ENCODE measurements at regions not wholly inside any gene's neighbourhood (a gene's known extent, or its start where the extent isn't known, plus 50 kb on each side); places are given as distances from the start of the nearest gene placed in this dataset.
"Not testable (repeated sequence)": the region's sequence is repeated elsewhere in the genome, so short reads cannot be mapped to it uniquely, and the experiment has no call there.

DNA sequence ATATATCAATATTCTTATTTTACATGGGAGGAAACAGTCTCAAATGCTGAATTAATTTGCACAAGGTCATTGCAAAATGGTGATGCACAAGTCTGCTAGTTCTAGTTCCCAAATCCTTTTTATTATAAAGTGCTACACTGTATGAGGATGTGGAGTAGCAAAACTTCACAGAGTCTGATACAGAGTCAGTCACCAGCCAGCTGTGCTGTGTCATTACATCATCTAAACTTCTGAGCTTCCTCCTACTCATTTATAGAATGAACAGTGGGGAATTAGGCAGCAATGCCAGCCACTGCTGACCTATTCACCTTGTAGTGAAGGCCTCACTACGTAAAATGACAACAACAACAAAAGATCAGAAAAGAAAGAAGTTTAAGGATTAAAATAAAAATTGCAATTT is 357.8 kb downstream of the TMEM167A start:
- DNase-seq: no peak
- intact Hi-C loops (cut with DNase I; ENCODE audit: low total_unique reads): no loop called here
- WGBS, 5 donors: 50 to 66% (median 53%) methylated on average over 1 of the region's 1 CpG
- H3K4me3 ChIP-seq: no peak overlapping the region
- peaks cover 0 to 5% (median 0%) of the 10 kb centered on the region in 8 donors for H3K9me3 ChIP-seq
- TF ChIP-seq CTCF (IDR thresholded peaks at IDR 0.05 in 8 of 11, conservative IDR thresholded peaks at IDR 0.05 in 3 of 11) (no peak), POLR2AphosphoS5 (IDR thresholded peaks at IDR 0.05) (no peak), POLR2A (IDR thresholded peaks at IDR 0.05) (no peak)
- no peaks in the 10 kb centered on the region for H3K27me3 ChIP-seq (replicated peaks in 1 of 7)
- no peak overlapping the region for H3K27ac ChIP-seq
- no peaks in the 10 kb centered on the region for H3K36me3 ChIP-seq
- H3K4me1 ChIP-seq: no peaks in the 10 kb centered on the region

DNA sequence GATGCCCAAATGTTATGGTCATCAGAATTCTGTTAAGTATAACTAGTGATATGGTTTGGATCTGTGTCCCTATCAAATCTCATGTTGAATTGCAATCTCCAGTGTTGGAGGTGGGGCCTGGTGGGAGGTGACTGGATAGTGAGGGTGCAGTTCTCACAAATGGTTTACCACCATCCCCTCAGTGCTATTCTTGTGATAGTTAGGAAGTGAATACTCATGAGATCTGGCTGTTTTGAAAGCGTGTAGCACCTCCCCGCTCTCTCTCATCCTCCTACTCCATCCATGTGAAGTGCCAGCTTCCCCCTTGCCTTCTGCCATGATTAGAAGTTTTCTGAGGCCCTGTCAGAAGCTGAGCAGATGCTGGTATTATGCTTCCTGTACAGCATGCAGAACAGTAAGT is 359.5 kb downstream of the TMEM167A start:
- WGBS, 5 donors: 74 to 89% (median 81%) methylated on average over 2 of the region's 2 CpGs
- no peak for DNase-seq
- TF ChIP-seq POLR2A (IDR thresholded peaks at IDR 0.05) (no peak), CTCF (IDR thresholded peaks at IDR 0.05 in 8 of 11, conservative IDR thresholded peaks at IDR 0.05 in 3 of 11) (no peak)

GRCh38 chr5:82714732-82715131 is 362.5 kb downstream of the TMEM167A start:
- H3K4me1 ChIP-seq; H3K27me3 ChIP-seq (replicated peaks in 1 of 7); H3K36me3 ChIP-seq; DNase-seq; H3K27ac ChIP-seq; H3K4me3 ChIP-seq; intact Hi-C loops (cut with DNase I; ENCODE audit: low total_unique reads); H3K9me3 ChIP-seq: not testable (repeated sequence)
- WGBS, 5 donors: 88 to 100% (median 96%) methylated on average over 2 to 21 of the region's 21 CpGs

More for the DNA sequence above, 359.5 kb downstream of the TMEM167A start:
- Histone ChIP-seq H3K27me3 (replicated peaks in 1 of 7) (no peaks in the 10 kb centered on the region), H3K4me3 (no peak overlapping the region), H3K36me3 (no peaks in the 10 kb centered on the region), H3K4me1 (no peaks in the 10 kb centered on the region), H3K27ac (no peak overlapping the region), H3K9me3 (peaks cover 0 to 5% (median 0%) of the 10 kb centered on the region in 8 donors)
- intact Hi-C loops (cut with DNase I; ENCODE audit: low total_unique reads): no loop called here

DNA sequence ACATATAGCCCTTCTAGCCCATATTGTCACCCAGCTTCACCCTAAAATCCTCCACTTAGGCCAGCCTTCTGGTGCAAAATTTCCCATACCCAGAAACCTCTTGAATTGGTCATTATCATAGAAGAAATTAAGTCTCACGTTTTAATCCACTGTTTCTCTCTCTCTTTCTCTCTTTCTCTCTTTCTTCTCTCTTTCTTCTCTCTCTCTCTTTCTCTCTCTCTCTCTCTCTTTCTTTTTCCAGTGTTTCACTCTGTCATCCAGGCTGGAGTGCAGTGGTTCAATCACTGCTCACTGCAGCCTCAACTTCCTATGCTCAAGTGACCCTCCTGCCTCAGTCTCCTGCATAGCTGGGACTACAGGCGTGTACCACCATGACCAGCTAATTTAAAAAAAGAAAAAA is 363.4 kb downstream of the TMEM167A start:
- Histone ChIP-seq H3K36me3 (no peaks in the 10 kb centered on the region), H3K27ac (no peak overlapping the region), H3K4me3 (no peak overlapping the region), H3K27me3 (replicated peaks in 1 of 7) (no peaks in the 10 kb centered on the region), H3K4me1 (no peaks in the 10 kb centered on the region), H3K9me3 (peaks cover 0 to 5% (median 0%) of the 10 kb centered on the region in 8 donors)
- WGBS, 5 donors: 86 to 98% (median 94%) methylated on average over 2 of the region's 2 CpGs
- intact Hi-C loops (cut with DNase I; ENCODE audit: low total_unique reads): no loop called here
- DNase-seq: no peak
- TF ChIP-seq POLR2A (IDR thresholded peaks at IDR 0.05): no peak
- TF ChIP-seq CTCF (IDR thresholded peaks at IDR 0.05 in 8 of 11, conservative IDR thresholded peaks at IDR 0.05 in 3 of 11): no peak
- no peak for TF ChIP-seq POLR2AphosphoS5 (IDR thresholded peaks at IDR 0.05)

DNA sequence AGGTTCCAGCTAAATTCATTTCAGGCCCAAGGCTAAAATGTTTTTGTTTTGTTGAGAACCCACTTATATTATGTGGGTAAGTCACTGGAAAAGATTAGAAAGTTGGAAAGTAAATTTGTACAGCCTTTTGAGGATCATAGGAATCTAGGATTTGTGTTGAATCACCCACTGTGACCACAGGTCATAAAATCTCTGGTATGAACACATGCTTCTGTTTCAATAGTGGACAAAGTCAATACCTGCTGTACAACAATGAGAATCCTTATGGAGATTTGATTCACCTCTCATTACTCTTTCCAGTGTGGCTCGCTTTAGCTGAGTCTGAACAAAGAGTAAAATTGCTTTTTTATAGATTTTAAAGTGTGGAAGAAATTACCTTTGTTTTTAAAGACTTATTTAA is 369.5 kb downstream of the TMEM167A start:
- WGBS, 5 donors: 0 to 92% (median 2%) methylated on average over 1 of the region's 1 CpG
- H3K36me3 ChIP-seq: no peaks in the 10 kb centered on the region
- H3K9me3 ChIP-seq: peaks cover 0 to 6% (median 0%) of the 10 kb centered on the region in 8 donors
- TF ChIP-seq POLR2AphosphoS5 (IDR thresholded peaks at IDR 0.05) (no peak), CTCF (IDR thresholded peaks at IDR 0.05 in 8 of 11, conservative IDR thresholded peaks at IDR 0.05 in 3 of 11) (no peak), POLR2A (IDR thresholded peaks at IDR 0.05) (no peak)
- H3K27ac ChIP-seq: no peak overlapping the region
- no peak overlapping the region for H3K4me3 ChIP-seq
- no peaks in the 10 kb centered on the region for H3K27me3 ChIP-seq (replicated peaks in 1 of 7)
- intact Hi-C loops (cut with DNase I; ENCODE audit: low total_unique reads): no loop called here
- DNase-seq: no peak
- no peaks in the 10 kb centered on the region for H3K4me1 ChIP-seq
